HG03378 (cell line): ENCODE measurements at regions not wholly inside any gene's neighbourhood (a gene's known extent, or its start where the extent isn't known, plus 50 kb on each side); places are given as distances from the start of the nearest gene placed in this dataset.

Experiments
- ATAC-seq: cut with Tn5 transposase; IDR thresholded peaks from one replicate; pipeline ENCODE4 v1.9.1; 2021; ENCODE audit warnings: mild to moderate bottlenecking, moderate library complexity; ENCODE audit not compliant: unreplicated experiment

DNA sequence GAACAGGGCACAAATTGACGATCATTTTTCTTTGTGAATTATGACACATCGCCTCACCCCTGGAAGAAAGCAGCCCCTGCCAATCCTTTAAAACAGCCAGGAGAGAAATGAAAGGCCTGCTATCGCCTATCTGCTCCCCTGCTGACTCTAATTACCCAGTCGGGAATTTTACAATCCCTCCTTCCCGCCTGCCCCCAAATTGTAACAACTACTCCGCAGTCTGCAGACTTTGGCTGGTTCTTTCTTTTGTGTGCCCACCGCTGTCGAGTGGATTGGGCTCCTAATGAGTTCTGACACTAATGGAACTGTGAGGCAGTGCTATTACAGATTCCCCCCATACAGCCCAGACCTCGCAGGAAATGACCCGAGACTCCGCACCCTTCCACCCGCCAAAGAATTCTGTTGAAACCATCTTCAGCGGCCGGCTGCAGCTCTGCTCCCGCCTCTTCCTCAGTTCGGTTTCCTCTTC, 281.2 kb upstream of the PARD3B start:
- no peak for ATAC-seq

DNA sequence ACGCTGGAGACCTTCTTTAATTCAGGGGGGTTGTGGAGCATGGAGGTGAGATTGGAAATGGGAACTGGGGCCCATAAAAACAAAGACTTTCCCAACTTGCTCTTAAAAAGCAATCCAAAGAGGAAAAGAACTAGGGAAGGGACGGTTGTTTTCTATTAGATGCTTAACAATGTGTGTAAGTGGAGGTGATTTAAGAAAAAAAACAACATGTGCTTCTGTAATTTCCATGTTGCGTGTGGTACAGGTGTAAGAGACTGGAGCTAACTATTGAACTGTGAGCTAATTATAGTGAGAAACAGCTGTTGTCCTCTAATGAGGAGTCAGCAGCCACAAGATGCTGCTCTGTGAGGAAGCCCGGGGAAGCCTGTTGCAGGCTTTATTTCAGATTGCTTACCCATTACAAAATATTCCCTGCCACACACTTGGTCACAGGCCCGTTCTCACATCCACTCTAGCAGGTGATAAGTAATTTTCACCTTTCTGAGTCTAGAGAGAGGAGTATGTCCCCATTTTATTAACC, 280.6 kb upstream of the PARD3B start:
- ATAC-seq: no peak

DNA sequence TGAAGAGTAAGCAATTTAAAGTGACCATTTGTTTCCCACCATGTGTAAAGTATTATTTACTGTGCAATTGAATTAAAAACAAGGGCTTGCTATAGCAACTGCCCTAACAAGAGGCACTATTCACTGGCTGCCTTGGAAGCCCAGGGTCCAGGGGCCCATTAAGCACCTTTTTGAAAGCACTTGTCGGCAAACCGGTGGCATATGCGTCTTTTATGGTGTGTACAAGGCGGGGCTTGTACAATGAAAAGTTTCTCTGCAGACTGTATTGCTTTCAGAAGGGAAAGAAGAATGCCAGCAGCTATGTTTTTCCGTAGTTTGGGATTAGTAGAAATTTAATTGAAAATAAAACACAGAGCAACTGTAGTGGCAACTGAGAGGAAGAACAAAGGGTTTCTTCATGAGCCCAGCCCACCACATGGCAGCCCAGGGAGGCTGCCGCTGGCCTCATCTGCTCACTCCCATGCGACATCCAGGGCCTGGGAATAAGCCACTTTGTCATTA, 279.5 kb upstream of the PARD3B start:
- ATAC-seq: no peak

DNA sequence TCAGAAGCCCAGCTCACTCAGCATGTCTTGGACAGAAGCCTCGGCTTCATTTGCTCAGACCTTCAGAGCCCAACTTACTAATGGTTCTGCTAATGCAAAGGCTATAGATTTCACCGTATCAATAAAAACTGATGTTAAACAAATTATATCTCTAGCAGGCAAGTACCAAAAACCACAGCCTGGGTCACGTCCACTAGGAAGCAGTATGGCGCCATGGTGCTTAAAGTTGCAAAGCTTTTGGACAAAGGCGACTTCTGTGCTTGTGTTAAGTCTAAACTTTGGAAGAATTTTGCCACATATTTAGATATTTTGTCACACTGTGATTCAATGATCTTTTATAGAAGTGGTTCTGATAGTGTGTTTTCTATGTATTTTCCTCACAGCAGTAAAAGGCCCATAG, 276.8 kb upstream of the PARD3B start:
- no peak for ATAC-seq

DNA sequence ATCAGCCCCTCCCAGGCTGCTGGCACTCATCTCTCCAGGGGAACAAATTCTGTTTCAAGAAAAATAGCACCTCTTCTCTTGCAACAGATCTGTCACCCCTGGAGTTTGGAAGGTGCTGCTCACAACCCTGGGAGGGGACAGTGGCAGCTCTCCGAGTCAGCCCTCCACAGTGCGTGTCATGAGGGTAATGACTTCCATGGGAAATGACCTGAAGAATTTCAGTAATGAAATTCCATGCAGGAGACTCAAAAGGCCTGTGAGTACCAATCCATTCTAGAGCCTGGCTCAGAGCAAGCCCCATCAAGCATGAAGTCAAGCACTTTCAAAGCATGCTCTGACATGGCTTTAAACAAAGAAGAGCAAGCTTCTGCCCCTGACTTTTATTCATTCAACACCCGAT, 276.3 kb upstream of the PARD3B start:
- no peak for ATAC-seq

DNA sequence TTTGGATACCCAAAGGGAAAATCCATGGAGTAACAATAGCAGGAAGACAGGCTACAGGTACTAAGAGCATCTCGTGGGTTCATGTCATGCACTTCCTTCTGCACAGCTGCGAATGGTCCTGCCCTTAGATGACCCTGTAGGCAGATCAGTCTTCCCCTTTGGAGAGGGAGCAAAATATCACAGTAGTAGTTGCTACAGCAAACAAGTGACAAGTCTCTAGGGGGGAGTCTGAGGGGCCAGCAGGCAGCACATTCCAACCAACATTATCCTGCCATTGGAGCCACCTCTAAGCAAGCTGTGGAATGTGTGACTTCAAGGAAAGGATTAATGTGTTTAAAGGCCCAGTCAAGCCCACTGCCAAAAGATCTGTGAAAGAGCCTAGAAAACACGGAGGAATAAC, 273.2 kb upstream of the PARD3B start:
- ATAC-seq: no peak

DNA sequence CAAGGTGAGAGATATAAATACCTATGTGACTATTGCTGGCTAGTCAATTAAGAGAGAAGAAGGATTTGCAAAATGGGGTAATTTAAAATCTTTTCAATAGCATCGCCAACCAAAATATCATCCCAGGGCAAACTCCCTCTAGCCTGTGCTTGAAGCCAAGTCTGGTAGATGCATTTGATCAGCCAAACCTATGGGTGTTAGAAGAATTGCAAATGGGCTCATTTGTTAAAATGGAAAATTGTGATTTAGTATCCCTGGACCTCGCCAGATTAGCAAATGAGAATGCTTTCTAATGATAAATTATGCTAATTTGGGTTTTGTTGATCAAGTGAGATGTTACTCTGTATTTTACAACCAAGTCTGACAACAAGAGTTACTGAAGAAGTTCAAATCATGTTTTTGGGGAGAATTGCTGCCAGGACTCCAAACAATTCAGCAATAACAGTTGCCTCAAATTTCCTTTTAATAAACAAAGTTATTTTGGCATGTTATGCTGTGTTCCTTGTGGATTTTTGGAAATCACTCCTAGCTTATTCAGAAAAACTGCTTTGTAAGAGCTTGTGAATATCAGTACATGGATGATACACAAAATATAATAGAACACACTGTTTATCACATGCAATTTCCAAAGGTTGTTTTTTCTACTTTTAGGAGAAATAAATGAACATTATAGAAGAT, 272.5 kb upstream of the PARD3B start:
- no peak for ATAC-seq

DNA sequence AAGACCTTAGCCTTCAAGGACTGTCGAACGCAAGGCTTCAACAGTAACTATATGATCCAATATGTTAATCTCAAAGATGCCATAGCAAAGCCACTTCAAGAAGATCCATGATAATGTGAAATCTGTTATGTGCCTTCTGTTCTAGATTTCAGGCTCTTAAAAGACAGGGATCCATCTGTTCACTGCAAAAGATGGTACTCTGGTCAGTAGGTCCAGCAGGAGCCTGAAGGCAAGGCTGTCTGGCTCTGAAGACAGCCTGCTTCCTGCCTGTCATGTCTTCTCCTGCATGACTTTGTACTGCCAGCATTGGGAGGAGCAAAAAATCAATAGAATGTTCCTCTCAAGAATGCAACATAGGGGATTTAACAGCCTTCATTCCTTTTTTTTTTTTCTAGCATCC, 270.8 kb upstream of the PARD3B start:
- ATAC-seq: no peak

DNA sequence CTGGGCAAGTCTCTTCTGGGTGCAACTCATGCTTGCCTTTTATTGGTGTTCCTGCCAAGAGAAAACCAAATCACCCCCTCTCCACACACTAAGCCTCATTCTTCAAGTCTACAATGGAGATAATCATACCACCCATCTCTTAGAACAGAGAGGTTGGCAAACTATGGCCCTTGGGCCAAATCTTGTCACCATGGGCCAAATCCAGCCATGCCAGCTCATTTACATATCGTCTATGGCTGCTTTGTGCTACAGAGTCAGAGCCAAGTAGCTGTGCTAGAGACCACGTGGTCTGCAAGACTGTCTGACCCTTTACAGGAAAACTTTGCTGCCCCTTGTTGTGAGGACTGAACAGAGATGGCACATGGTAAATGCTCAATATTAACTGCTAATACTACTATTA, 270.3 kb upstream of the PARD3B start:
- ATAC-seq: no peak

DNA sequence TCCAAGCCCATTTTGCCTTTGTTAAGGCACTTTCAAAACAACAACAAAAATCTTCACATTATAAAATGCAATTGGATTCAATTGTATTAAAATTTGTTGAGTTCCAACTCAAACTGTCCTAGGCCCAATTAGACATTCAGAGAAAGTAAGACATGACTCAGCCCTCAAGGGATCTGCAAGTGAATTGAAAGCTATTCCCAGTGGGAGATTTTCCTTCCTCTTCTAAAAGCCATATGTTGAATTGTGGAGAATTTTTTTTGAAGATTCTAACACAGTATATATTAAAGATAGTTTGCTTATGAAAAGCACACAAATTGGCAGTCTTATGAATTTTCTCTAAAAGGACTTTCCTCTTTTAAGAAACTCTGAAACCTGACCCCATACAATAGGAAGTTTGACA, 268.0 kb upstream of the PARD3B start:
- no peak for ATAC-seq

DNA sequence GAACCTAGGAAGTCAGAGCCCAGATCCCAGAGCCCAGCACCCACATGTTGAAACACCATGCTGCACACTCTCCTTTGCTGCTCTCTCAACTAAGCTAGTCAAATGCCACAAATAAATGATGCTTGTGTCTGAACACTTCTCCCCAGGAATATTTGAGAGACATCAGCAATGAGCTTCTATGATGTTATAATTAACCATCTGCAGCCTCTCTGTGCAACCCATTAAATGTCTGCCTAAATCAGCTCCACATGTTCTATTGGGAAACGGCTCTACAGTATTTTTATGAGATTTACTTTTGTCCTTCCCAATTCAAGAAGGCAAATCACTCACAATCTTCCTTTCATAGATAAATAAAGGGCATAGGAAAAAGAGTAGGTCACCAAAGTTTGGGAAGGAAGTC, 266.8 kb upstream of the PARD3B start:
- no peak for ATAC-seq

DNA sequence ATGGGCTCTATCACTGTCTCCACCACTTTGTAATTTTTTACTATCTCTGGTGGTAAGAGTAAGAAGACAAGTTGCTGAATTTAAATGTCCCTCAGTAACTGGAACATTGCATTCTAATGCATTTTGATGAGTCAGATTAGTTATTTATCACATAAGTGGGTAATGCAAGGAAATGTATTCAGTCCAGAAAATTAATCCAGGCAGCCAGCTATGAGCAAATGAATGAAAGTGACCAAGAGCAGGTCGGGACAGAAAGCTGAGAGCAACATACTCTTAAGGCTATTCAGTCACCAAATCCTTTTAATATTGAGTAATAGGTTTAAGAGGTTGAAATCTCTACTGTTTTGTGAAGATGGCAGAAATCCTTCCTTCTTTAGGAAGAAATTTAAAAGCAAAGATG, 265.5 kb upstream of the PARD3B start:
- ATAC-seq: no peak

DNA sequence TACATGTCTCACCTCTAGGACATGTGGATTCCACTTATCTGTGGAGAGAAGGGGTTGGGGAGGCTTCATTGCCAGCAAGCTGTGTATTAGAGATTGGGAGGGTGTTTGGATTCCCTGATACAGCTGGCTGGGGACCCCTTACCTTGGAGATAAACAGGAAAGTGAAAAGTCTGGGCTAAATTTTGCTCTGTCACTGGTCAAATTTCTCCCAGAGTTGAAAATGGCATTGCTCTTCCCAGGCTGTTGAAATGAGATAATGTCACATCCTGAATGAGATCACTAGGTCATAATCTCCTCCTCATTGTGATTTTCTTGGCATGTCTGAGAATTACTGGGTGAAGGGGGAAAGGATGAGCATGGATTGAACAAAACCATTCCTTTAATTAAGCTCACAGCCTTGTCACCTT, 265.0 kb upstream of the PARD3B start:
- ATAC-seq: no peak

DNA sequence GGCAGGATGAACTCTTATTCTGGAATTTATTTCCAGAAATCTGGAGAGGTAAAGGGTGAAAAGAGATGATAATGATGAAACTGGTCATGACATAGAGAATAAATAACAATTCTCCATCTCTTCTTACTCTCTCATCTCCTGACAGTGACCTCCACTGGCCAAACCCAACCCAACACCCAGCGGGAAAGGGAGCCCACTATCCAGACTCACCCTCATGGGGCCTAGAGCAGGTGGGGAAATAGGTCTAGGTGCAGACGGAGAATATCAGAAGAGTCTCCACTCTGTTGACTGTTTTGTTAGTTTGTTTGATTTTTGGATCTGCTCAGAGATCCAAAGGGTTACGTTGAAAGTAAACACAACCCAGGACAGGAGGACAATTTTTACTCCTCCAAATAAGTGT, 263.2 kb upstream of the PARD3B start:
- no peak for ATAC-seq

DNA sequence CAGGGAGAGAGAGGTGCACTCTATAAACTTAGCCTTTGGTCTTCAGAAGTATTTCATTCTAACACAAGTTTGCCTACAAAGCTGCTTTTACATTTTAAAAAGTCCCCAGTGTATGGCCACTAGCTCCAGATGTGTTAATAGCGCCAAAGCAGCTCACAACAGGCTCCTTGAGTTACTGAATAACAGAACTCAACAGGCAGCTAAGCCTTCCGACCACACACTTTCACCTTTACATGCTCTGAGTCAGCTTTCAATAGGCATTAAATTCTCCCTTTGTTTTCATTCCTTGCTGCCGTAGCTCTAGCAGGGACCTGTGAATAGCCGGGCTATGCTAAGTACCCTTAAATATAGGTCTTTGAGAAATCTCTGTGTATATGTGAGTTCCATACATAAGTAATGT, 262.8 kb upstream of the PARD3B start:
- ATAC-seq: peak; percentile 58

DNA sequence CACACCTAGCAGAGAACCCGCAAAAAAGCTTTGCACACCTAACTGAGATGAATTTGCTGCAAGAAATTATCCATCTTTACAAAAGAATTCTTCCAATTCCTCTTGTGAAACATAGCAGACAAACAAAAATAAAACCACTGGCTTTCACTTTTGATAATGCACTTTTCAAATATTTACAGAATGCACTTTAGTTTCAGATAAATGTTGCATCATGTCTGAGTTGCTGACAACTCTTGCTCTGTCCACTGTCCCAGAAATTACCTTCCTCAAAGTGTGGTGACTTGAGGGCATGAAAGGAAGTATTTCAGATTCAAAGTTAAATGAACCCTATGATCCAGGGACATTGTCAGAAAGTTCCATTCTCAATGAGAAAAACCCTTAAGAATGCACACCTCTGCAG, 256.2 kb upstream of the PARD3B start:
- ATAC-seq: no peak

DNA sequence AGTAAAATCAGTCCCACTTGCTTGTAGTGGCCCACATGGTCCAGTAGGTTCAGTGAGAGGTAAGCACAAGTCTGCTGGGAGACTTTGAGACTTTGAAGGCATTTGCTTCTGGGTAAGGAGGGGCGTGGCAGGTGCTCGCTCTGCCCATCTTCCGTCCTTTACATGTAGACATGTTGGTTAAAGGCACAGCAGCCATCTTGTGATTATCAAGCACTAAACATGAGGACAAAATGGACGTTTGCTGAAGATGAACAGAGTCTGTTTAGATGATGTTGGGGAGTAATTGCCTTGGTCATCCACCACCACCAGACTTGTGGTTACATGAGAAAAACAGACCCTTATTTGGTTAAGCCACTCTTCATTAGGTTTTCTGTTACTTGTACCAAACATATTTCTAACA, 252.8 kb upstream of the PARD3B start:
- ATAC-seq: no peak

DNA sequence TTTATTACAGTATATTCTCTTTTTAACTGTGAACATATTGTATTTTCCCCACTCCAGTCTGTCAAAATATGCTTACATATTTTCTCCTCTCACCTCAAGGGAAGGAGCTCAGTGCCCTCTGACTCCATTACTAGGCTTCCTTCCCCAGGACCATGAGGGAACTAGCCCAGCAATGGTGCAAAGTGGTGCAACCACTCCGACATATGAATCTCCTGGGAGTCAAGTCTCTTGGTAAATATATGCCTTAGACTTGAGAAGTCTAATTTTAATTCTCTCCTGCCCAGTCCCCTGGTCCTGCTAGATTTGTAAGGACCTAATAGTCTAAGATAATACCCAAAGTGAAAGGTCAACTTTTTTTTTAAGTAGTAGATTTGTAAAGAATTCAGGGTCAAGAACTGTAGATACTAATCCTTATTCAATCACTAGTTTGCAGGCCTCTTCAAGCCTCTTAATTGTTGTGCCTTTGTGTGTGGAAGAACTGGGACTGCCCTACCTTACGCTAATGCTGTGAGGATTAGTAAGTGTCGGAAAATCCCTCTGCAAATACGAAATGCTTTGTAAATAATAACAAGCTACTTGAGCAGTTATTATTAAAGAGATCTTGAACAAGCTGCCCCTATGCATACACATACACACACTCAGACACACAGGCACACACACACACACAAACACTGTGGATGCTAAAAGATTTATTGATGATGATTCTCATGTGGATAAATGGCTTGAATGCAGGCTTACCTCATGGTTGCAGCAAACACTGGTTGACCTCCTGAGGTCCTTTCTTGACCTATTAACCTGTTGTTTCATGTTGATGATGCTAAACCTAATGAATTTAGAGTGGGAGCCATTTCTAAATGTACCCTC, 251.2 kb upstream of the PARD3B start:
- ATAC-seq: no peak

DNA sequence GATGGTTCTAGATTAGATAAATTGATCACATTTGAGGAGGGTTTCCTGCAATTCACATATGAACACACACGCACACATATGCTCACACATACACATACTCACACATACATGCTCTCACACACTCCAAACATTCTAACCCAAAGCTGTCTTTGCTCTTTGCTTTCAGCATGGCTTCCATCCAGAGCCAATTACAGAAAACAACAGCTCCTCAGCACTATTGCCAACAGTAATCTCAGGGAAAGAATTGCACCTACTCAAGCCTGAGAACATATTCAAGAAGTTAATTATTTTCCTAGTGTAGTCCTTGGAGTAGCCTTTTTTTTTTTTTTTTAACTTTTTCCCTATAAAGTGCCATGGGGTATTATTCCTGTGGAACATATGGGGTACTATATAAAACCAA, 246.9 kb upstream of the PARD3B start:
- ATAC-seq: no peak

DNA sequence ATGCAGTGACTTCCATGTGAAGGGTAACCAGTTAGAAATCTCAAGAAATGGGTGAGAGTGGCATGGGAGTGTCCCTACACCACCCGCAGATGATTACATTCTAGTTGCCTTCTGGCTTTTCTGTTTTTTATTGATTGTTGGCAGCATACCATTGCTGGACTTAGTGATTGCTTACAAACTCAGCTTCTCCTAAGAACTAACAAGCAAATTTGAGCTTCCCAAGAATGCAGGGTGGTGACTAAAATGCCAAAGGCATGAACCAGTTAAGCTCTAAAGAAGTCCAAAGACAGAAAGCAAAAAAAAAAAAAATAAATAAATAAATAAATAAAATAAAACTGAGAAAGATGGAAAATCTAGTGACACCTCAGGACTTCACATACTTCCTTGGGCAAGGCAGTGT, 245.5 kb upstream of the PARD3B start:
- no peak for ATAC-seq

DNA sequence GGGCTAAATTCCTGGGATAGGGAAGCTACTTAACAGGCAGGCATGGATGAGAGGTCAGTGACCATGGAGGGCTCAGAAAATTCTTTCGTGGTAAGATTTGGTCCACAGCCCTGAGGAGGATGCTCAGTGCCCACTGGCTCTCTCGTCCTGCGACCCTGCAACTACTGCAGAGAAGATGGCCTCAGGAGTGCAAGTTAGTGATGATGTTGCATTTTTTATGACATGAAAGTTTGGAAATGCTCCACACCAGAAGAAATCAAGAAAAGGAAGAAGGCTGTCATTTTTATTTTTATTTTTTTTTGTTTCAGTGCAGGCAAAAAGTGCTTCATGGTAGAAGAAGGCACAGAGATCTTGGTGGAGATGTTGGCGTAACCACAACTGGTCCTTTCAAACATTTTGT, 238.6 kb upstream of the PARD3B start:
- ATAC-seq: no peak

DNA sequence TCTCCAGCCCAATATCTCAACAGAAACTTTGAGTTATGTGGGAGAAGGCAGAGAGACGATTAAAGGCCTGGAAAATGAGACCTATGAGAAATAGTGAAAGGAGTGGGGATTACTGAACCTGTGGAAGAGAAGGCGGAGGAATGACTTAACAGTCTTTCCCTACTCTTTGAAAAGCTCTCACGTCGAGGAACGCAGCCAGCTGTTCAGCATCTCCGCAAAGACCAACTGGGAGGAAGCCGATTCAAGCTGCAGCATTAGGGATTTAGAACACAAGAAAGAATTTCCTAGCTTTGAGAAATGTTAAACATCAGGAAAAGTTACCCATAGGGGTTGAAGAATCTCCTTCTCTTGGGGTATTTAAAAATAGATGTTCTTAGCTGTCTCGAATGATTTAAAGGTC, 233.2 kb upstream of the PARD3B start:
- no peak for ATAC-seq
